GM10266 (cell line): ENCODE measurements at regions not wholly inside any gene's neighbourhood (a gene's known extent, or its start where the extent isn't known, plus 50 kb on each side); places are given as distances from the start of the nearest gene placed in this dataset.

ENCODE experiments used
- DNase-seq: peaks from one replicate; pipeline ENCODE4 v3.0.0; 2012; ENCODE audit errors: extremely low spot score
- TF ChIP-seq, protein P1 (sequence below): IDR thresholded peaks from 2 replicates; pipeline ENCODE4 v1.5.1; 2012; ENCODE audit warnings: mild to moderate bottlenecking, low read depth; ENCODE audit not compliant: control insufficient read depth, insufficient read depth; ENCODE audit errors: missing control alignments

DNA sequence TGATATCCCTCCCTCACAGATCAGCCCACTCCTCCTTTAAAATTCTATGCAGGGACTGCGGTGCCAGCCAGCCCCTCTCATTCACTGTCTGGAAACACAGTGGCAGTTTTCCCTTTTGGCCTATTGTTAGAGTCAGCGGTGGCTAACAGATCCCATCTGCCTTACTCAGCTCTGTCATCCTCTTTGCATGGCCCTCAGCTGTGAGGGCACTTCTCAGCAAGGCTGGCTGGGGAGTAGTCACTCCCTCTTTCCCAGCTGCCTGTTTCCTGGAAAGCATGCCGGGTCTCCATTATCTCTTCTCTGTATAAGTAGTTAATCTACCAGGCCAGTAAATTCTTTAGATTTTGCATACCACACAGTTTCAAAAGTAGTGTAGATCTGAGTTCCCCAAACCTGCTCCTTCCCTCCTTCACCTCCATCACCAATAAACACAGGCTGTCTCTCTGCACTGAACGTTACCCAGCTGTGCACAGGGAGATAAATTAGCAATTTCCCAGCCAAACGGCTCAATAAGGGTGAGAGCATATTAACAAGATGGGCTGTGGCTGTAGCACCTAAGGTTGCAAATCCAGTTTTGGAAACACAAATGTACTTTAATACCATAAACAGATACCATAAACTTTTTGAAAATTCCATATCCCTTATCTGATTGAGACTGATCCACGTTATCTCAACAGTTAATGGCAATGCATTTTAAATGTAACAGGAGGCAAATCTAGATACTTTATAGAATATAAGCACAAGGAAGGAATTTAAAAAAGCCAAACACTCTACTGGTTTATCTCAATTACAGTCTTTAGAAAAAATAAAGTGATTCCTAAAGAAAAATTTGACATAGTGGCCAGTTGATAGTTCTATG lies 229.3 kb downstream of the ANKRD50 start:
- TF ChIP-seq, protein P1, sequence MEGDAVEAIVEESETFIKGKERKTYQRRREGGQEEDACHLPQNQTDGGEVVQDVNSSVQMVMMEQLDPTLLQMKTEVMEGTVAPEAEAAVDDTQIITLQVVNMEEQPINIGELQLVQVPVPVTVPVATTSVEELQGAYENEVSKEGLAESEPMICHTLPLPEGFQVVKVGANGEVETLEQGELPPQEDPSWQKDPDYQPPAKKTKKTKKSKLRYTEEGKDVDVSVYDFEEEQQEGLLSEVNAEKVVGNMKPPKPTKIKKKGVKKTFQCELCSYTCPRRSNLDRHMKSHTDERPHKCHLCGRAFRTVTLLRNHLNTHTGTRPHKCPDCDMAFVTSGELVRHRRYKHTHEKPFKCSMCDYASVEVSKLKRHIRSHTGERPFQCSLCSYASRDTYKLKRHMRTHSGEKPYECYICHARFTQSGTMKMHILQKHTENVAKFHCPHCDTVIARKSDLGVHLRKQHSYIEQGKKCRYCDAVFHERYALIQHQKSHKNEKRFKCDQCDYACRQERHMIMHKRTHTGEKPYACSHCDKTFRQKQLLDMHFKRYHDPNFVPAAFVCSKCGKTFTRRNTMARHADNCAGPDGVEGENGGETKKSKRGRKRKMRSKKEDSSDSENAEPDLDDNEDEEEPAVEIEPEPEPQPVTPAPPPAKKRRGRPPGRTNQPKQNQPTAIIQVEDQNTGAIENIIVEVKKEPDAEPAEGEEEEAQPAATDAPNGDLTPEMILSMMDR = no peak
- no peak for DNase-seq

DNA sequence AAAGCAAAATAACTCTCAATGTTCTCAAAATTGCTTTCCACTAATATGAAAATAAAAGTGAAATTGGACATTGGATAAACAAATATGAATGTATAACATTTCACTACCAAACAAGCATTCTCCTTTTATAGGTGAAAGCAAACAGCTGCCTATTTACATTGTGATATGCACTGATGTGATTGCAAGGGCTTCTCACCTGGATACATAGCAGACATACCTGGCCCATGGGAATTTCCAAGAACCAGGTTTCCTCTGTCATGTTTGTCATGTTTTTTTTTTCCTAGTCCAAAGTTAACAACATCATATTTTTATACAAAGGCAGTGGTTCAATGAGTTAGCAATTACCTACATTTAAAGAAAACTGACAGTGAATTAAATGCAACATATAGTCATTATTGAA lies 228.5 kb downstream of the ANKRD50 start:
- TF ChIP-seq, protein P1 = no peak
- DNase-seq = no peak

DNA sequence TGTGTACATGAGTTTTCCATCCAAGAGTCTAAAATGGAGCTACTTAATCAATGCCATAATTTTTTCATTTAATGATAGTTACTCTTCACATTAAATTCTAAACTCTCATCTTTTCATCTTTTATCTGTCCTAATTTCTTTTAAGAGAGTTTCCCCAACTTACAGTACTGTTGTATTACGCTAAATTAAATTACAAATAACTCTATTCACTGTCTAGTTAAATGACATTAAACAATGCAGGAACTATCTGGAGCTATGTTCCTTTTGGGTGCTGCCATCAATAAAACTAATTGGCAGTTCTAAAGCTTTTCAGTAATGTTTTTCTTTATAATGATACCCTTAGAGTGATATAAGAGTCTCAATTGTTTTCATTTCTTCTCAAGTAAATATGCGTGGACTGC lies 227.6 kb downstream of the ANKRD50 start:
- TF ChIP-seq, protein P1 = no peak
- no peak for DNase-seq

DNA sequence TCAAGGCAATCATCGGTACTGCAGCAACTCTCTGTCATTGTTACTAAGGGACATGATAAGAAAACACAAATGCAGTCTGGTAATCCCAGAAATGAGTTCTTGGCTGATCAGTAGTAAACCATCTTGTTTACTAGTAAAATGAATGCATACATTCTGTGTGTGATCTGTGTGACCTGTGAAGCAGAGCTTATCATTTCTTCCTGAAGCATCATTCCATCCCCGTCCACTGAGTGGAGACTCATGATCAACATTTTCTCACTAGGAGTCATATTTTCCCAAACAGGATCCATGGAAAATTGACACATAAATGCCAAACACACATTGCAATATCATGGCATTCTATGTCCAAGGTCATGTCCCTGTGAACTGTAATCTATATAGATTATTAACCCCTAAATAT lies 226.1 kb downstream of the ANKRD50 start:
- TF ChIP-seq, protein P1 = no peak
- no peak for DNase-seq

DNA sequence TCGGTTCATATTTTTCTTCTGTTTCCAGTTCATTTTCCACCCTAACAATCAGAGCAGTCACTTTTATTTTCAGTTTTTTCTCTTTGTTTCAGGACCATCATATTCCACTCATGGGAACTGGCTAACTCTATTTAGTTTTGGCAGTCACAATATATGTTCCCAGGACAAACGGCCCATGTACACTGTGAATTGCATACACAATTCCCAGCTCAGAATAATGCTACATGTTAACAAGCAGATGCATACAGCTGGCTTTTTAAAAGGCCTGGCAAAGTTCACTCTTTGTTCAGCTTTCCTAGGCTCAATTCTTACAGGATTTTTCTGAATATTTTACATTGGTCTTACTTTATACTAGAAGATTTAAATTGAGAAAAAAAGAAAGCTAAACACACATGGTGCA lies 224.9 kb downstream of the ANKRD50 start:
- TF ChIP-seq, protein P1 = no peak
- DNase-seq = no peak

DNA sequence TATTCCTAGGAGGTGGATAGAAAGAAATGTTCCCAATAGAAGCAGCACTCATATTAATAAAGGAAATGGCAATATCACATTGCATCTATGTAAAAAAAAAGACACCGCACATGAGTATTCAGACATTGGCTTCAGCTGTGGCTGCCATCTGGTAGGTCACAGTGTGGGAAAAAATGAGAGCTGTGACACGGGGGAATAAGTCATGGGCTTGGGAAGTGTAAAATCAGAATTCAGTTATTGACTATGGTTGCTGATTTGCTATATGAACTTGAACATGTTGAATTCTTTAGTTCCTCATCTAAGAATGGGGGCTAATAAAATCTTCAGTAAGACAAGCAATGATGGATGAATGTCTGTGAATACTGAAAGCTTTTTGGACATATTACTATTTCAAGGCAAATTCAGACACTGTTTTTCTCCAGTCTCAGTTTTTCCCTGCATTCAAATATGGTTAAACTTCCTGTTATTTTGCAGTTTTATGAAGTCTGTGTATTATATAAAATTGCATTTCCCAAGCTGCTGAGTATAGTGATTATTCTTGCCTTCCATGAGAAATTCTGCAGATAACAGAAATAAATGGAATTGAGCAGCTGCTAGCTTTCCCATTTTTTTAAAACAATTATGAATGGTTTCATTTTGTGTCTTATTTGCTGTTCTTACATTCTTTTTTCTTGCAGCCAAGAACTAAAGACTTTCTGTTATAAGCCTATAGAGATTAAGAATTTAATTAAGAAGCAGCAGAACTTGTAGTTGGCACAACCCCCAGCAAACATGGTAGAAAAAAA lies 221.0 kb downstream of the ANKRD50 start:
- no peak for DNase-seq
- TF ChIP-seq, protein P1 = no peak

DNA sequence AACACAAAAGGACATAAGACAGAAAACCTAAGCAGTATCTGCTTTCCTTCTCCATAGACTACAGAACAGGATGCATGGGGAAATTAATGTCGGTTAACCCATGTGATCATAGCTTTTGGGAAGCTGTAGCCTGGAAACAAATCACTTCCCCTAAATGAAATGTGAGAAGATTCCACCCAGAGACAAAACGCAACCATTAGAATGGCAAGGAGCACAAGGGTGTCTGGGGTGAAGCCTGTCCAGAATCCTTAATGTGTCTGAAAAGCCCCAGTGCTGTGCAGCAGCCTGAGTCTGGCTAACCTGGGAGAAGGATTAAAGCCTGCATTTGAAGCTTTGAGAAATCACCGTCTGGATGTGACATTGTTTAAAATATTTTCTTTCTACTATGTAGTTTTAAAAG lies 213.3 kb downstream of the ANKRD50 start:
- DNase-seq = no peak
- TF ChIP-seq, protein P1 = no peak
